NCI-H524 treated with DMSO at 0.1 percent for 48 hours (cell line): ENCODE measurements at regions not wholly inside any gene's neighbourhood (a gene's known extent, or its start where the extent isn't known, plus 50 kb on each side); places are given as distances from the start of the nearest gene placed in this dataset.
"Not testable (repeated sequence)": the region's sequence is repeated elsewhere in the genome, so short reads cannot be mapped to it uniquely, and the experiment has no call there.

Experiments used
- DNase-seq: peaks from one replicate; lab custom pipeline; 2025; lab: John Stamatoyannopoulos, UW

DNA sequence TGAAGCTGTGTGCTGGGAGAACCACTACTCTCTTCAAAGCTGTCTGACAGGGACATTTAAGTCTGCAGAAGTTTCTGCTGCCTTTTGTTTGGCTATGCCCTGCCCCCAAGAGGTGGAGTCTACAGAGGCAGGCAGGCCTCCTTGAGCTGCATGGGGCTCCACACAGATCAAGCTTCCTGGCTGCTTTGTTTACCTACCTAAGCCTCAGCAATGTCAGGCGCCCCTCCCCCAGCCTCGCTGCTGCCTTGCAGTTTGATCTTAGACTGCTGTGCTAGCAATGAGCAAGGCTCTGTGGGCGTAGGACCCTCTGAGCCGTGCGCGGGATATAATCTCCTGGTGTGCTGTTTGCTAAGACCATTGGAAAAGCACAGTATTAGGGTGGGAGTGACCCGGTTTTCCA is 103.3 kb upstream of the SALL1 start:
- DNase-seq, result not testable (repeated sequence)

DNA sequence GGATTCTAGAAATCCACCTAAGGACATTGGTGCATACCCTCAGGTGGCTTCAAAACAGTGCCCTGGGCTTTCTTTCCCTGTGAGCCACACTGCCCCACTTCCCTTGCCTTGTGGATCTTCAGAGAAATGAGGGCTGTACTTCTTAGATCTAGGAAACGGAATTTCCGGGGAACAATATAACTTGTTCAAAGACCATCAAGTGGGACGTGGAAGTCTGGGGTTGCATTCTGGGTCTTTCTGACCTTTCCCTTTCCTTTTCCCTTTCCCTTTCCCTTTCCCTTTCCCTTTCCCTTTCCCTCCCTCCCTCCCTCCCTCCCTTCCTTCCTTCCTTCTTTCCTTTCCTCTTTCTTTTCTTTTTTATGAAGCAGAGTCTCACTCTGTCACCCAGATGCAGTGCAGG is 97.1 kb upstream of the SALL1 start:
- no peak for DNase-seq

- no peak for DNase-seq
These were observed 94.6 kb upstream of the SALL1 start for GRCh38 chr16:51245658-51245995.

DNA sequence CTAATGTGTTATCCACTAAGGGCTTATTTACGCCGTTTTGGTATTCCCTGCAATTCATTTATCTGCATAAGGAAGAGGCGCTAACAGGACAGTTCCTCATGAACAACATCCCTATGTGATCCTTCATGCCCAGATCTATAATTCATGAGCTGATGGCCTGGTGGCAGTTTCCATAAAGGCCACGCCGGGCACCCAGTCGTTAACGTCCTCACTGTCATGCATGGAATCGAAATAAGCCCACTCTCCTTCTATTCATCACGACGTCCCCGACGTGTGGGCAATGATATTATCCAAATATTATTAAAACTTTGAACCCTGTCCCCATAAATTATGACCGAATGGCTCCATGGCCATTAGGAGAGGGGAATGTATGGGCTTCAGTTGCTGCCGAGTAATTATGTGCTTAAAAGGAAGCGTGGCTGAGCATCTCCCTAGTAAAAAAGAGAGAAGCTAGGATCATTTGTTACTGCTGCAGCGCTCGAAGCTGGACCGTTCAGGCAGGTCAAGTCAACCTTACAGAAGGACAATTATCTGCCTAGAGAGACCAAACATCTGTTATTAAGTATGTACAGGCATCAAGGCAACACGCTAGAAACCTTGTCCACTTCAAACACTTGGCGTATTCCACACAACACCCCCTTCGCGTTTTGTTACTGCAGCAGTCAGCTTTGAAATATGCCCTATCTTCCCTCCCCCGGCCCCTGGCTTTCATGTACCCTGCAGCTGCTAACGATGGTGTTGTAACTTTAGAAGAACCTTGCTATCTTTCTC is 94.0 kb upstream of the SALL1 start:
- no peak for DNase-seq

DNA sequence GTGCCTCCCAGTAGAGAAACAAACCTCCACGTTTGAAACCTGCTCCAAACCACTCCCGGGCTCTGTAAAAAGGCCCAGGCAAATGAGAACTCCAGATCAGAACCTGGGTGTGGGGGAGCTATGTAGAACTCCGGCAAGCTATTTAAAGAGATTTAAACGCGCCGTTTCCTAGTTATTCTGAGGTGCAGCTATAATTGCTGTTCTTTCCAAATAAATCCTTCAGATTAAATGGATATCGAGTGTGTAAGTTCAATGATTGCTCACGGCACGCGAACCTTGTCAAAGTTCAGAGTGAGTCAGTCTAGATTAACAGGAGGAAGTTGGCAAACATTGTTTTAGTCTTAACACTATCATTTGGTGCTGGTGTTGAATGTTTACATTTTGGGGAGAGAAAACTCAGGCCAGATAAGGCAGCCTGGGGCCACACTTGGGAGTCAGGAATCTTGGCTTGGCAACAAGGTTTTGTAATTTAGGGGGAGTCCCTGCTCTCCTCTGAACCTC is 92.9 kb upstream of the SALL1 start:
- DNase-seq, result no peak

DNA sequence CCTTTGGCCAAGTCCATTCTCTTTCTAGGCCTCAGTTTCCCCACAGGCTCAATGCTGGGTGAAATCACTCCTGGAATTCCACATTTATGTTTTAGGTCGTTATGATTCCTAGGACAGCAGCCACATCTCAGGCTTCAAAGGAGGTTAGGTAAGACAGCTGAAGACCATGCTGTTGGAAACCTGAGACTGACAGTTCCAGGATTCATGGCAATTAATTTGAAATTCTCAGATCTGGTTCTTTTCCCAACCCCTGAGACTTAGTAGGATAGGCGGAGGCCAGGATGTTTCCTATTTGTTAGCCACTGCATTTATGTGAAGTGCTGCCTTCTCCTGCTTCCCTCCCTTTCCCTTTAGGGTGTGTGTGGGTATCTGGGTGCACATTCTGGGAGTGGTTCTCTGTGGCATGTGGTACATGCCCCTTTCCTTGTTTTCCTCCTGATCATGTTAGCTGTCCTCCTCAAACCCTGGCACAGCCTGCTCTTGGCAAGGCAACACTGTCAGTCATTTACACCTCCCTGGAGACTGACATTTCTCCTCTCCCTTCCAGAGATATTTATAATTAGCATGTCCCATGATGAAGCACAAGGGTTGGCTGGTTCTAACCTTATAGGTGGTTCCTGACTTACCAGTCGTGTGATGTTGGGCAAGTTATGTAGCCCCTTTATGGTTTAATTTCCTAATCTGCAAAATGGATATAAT is 91.4 kb upstream of the SALL1 start:
- no peak for DNase-seq

DNA sequence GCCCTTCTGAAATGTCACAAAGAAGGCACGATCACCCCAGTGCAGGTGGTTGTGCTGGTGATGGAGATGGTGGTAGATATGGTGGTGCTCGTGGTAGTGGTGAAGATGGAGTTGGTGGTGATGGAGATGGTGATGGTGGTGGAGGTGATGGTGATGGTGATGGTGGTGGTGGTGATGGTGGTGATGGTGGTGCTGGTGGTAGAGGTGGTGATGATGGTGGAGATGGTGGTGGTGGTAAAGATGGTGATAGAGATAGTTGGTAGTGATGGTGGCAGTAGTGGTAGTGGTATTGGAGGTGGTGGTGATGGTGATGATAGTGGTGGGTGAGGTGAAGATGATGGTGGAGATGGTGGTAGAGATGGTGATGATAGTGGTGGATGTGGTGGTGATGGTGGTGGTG is 88.1 kb upstream of the SALL1 start:
- DNase-seq, result no peak

GRCh38 chr16:51237861-51238378 is 86.8 kb upstream of the SALL1 start:
- DNase-seq, result no peak

- no peak for DNase-seq
These were observed 86.1 kb upstream of the SALL1 start for GRCh38 chr16:51237207-51237606.

GRCh38 chr16:51236583-51236982 is 85.5 kb upstream of the SALL1 start:
- DNase-seq, result no peak

DNA sequence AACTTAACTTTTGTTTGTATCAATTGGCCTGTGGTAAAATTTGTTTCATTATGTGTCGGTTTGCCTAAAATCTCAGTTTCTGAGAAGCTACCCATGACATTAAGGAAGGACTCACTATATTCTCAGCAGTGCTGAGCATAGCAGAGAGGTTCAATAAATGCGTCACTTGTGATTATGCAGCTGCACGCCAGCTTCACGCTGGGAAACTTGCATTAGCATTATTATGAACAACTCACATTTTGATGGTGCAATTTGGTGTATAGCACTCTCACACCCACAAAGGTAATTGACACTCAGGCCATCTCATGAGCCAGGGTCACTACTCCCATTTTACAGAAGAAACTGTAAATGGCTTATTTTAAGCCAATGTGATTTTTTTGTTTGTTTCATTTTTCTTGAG is 80.6 kb upstream of the SALL1 start:
- DNase-seq, result no peak

- not testable (repeated sequence) for DNase-seq
These were observed 79.0 kb upstream of the SALL1 start for GRCh38 chr16:51230035-51230434.

- no peak for DNase-seq
These were observed 77.1 kb upstream of the SALL1 start for GRCh38 chr16:51228097-51228659.

GRCh38 chr16:51225878-51226277 is 74.8 kb upstream of the SALL1 start:
- no peak for DNase-seq

GRCh38 chr16:51224317-51224716 is 73.2 kb upstream of the SALL1 start:
- DNase-seq, result no peak

DNA sequence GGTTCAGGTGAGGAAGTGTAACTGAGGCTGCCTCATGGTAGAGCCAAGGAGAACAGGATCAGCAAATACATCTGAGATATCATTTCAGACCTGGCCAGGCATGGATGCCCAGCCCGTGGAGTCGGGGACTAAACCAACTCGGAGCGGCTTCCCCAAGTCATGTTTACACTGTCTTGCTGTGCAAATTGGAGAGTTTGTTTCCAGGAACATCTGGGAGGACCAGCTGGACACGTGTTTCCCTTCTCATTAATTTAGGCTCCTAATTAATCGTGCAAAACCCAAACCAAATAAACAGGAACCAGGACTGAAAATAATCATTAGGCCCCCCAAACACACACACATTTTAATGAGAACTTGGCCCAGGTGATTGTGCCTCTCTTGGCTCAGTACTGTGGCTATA is 70.9 kb upstream of the SALL1 start:
- DNase-seq, result no peak

- DNase-seq, result no peak
These were observed 60.1 kb upstream of the SALL1 start for GRCh38 chr16:51211148-51211547.

DNA sequence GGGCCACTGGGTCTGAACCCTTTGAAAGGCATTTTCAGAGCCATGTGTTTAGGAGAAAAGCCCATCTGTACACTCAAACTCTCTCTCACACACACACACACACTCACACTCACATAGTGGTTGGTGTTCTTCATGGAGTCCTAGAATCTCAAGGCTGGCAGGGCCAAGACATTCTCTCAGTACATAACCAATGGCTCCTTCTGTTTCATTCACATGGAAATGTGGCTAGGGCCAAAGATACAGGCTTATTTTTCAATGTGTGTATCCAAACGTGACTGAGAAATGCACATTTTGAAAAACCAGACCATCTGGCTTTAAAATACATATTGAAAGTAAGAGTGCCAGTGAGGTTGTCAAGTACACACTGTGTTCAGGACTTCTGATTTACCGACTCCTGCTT is 59.0 kb upstream of the SALL1 start:
- DNase-seq, result no peak

- DNase-seq, result no peak
These were observed 50.5 kb upstream of the SALL1 start for GRCh38 chr16:51201604-51202003.
